Tibial nerve (tissue), 4 donors: ENCODE measurements at regions not wholly inside any gene's neighbourhood (a gene's known extent, or its start where the extent isn't known, plus 50 kb on each side); places are given as distances from the start of the nearest gene placed in this dataset.

Experiments
- DNase-seq, 2 donors: peaks; one replicate each; pipeline ENCODE4 v3.0.0-alpha.2; 2019; ENCODE audit warnings: low spot score in 2 of 2
- H3K27ac ChIP-seq, 4 donors: fragments of 200-600 bp; sonication (generic) in 3 of 4; one replicate each; pipeline ENCODE4 v1.5.1; 2017 to 2019; ENCODE audit warnings: mild to moderate bottlenecking in 1 of 4
- H3K27me3 ChIP-seq, 2 donors: fragments of 200-600 bp; sonication (generic) in 1 of 2; one replicate each; pipeline versions ENCODE4 v1.5.1 to v1.6.0; 2017 to 2019
- H3K36me3 ChIP-seq, 3 donors: fragments of 200-600 bp; sonication (generic); one replicate each; pipeline ENCODE4 v1.5.1; 2018 to 2019
- H3K4me1 ChIP-seq, 4 donors: fragments of 200-600 bp; sonication (generic) in 3 of 4; one replicate each; pipeline ENCODE4 v1.5.1; 2017 to 2019
- H3K4me3 ChIP-seq, 4 donors: fragments of 200-600 bp; sonication (generic) in 3 of 4; one replicate each; pipeline ENCODE4 v1.5.1; 2017 to 2019; ENCODE audit warnings: mild to moderate bottlenecking in 1 of 4, moderate library complexity in 1 of 4
- H3K9me3 ChIP-seq, 4 donors: fragments of 200-600 bp; sonication (generic) in 3 of 4; one replicate each; pipeline ENCODE4 v1.5.1; 2017 to 2019
- CTCF ChIP-seq, 5 experiments: fragments of 200-600 bp in 3 of 5; fragments of 450-650 bp in 2 of 5; sonication (generic) in 3 of 5; IDR thresholded peaks; one replicate each; pipeline ENCODE4 v1.5.1; 2016 to 2019; ENCODE audit warnings: antibody characterized with exemption in 5 of 5, mild to moderate bottlenecking in 3 of 5, moderate library complexity in 2 of 5
- EP300 ChIP-seq, 2 donors: sonication (generic); formaldehyde crosslinking; IDR thresholded peaks; one replicate each; pipeline ENCODE4 v1.6.1; 2017; ENCODE audit warnings: antibody characterized with exemption in 2 of 2, mild to moderate bottlenecking in 1 of 2
- POLR2A ChIP-seq, 2 donors: fragments of 450-650 bp; IDR thresholded peaks; one replicate each; pipeline ENCODE4 v1.6.1; 2017; ENCODE audit warnings: antibody characterized with exemption in 2 of 2, mild to moderate bottlenecking in 2 of 2, moderate library complexity in 2 of 2
- WGBS, 2 donors: methylation state at CpG; one replicate each; pipeline ENCODE4 v1.1.5; 2018; 5-methylcytosine and 5-hydroxymethylcytosine counted together

GRCh38 chr18:22699629-22700028 is 233.5 kb upstream of the RBBP8 start:
- H3K4me3 ChIP-seq = no peak overlapping the region
- 74 to 79% methylated on average over 9 of the region's 9 CpGs for WGBS, 2 donors
- no peak for TF ChIP-seq POLR2A (IDR thresholded peaks at IDR 0.05)
- no peak for TF ChIP-seq EP300 (IDR thresholded peaks at IDR 0.05)
- TF ChIP-seq CTCF (IDR thresholded peaks at IDR 0.05) = no peak
- H3K4me1 ChIP-seq = no peaks in the 10 kb centered on the region
- no peaks in the 10 kb centered on the region for H3K9me3 ChIP-seq
- H3K27me3 ChIP-seq = no peaks in the 10 kb centered on the region
- no peak for DNase-seq
- H3K36me3 ChIP-seq = no peaks in the 10 kb centered on the region
- H3K27ac ChIP-seq = no peak overlapping the region

GRCh38 chr18:22700920-22701319 is 232.2 kb upstream of the RBBP8 start:
- DNase-seq = no peak
- Histone ChIP-seq H3K27ac (no peak overlapping the region), H3K9me3 (no peaks in the 10 kb centered on the region), H3K27me3 (no peaks in the 10 kb centered on the region), H3K4me1 (no peaks in the 10 kb centered on the region), H3K4me3 (no peak overlapping the region), H3K36me3 (no peaks in the 10 kb centered on the region)
- TF ChIP-seq POLR2A (IDR thresholded peaks at IDR 0.05) = no peak
- TF ChIP-seq CTCF (IDR thresholded peaks at IDR 0.05) = no peak
- no peak for TF ChIP-seq EP300 (IDR thresholded peaks at IDR 0.05)
- WGBS, 2 donors = 97 to 100% methylated on average over 1 of the region's 1 CpG

GRCh38 chr18:22701326-22701725 is 231.8 kb upstream of the RBBP8 start:
- Histone ChIP-seq H3K4me1 (no peaks in the 10 kb centered on the region), H3K27me3 (no peaks in the 10 kb centered on the region), H3K9me3 (no peaks in the 10 kb centered on the region), H3K4me3 (no peak overlapping the region), H3K27ac (no peak overlapping the region), H3K36me3 (no peaks in the 10 kb centered on the region)
- no peak for DNase-seq
- TF ChIP-seq CTCF (IDR thresholded peaks at IDR 0.05) (no peak), EP300 (IDR thresholded peaks at IDR 0.05) (no peak), POLR2A (IDR thresholded peaks at IDR 0.05) (no peak)
- WGBS, 2 donors = 83 to 84% methylated on average over 6 of the region's 6 CpGs

GRCh38 chr18:22701795-22702194 is 231.3 kb upstream of the RBBP8 start:
- H3K4me1 ChIP-seq = no peaks in the 10 kb centered on the region
- 78 to 81% methylated on average over 4 of the region's 4 CpGs for WGBS, 2 donors
- no peaks in the 10 kb centered on the region for H3K9me3 ChIP-seq
- TF ChIP-seq CTCF (IDR thresholded peaks at IDR 0.05) = no peak
- no peak for TF ChIP-seq POLR2A (IDR thresholded peaks at IDR 0.05)
- TF ChIP-seq EP300 (IDR thresholded peaks at IDR 0.05) = no peak
- no peaks in the 10 kb centered on the region for H3K27me3 ChIP-seq
- H3K4me3 ChIP-seq = no peak overlapping the region
- H3K36me3 ChIP-seq = no peaks in the 10 kb centered on the region
- H3K27ac ChIP-seq = no peak overlapping the region
- no peak for DNase-seq

- no peak overlapping the region for H3K27ac ChIP-seq
- no peaks in the 10 kb centered on the region for H3K4me1 ChIP-seq
- no peaks in the 10 kb centered on the region for H3K9me3 ChIP-seq
- no peaks in the 10 kb centered on the region for H3K27me3 ChIP-seq
- no peak for DNase-seq
- H3K36me3 ChIP-seq = no peaks in the 10 kb centered on the region
- WGBS, 2 donors = 35 to 45% methylated on average over 3 of the region's 3 CpGs
- H3K4me3 ChIP-seq = no peak overlapping the region
- no peak for TF ChIP-seq CTCF (IDR thresholded peaks at IDR 0.05)
- no peak for TF ChIP-seq POLR2A (IDR thresholded peaks at IDR 0.05)
- TF ChIP-seq EP300 (IDR thresholded peaks at IDR 0.05) = no peak
Measured at GRCh38 chr18:22702806-22703205, 230.3 kb upstream of the RBBP8 start.
